ENCODE measurements at regions not wholly inside any gene's neighbourhood (a gene's known extent, or its start where the extent isn't known, plus 50 kb on each side); places are given as distances from the start of the nearest gene placed in this dataset.

DNA sequence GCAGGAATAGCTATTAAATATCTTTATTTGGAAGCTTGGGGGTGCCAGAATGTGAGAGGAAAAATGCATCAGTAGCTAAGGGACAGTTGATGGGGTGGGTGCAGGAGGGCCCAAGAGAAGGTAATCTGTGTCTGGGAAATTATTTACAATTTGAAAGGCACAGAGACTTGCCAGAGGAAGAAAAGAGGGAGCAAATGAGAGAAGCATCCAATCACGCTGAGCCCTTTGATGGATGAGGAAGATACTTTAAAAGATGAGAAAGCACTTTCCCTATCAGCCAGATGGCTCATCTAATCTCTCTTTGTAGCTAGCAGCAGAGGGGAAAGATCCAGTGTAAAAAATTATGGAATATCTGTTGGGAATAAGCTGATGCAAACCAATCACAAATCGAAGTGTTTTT is 57.0 kb upstream of the ABCA1 start:
- no peak for TF ChIP-seq CTCF (IDR thresholded peaks at IDR 0.05)
- no peak for TF ChIP-seq POLR2A (IDR thresholded peaks at IDR 0.05)
- no peak for TF ChIP-seq POLR2AphosphoS5 (IDR thresholded peaks at IDR 0.05)
